HCT116 (cell line): ENCODE measurements at regions not wholly inside any gene's neighbourhood (a gene's known extent, or its start where the extent isn't known, plus 50 kb on each side); places are given as distances from the start of the nearest gene placed in this dataset.

Experiments
- ATAC-seq: fragments of 200-7000 bp; cut with Tn5 transposase; 2 replicates; pipeline ENCODE4 v1.9.1; 2020; ENCODE audit warnings: mild to moderate bottlenecking, moderate library complexity
- BruUV-seq: library from RNA; stranded (reverse); fragments of 400-500 nt; replicated peaks from 2 replicates; lab custom pipeline; 2021; lab: Mats Ljungman, UMichigan
- CTCF ChIA-PET: fragments of 300-600 bp; sonication (Branson Sonifier 250); formaldehyde crosslinking; loops from one replicate; lab custom pipeline; 2021; ENCODE audit warnings: antibody characterized with exemption; lab: Charles Lee
- POLR2A ChIA-PET: fragments of 300-600, 350-600 bp; sonication (Branson Sonifier 250); formaldehyde crosslinking; loops from one replicate; lab custom pipeline; 2021; ENCODE audit warnings: antibody characterized with exemption; lab: Charles Lee
- RAD21 ChIA-PET, 2 experiments: fragments of 300-600 bp; sonication (Branson Sonifier 250); formaldehyde crosslinking; loops; one replicate each; lab custom pipeline; 2023; ENCODE audit warnings: low total read pairs in 2 of 2; ENCODE audit not compliant: uncharacterized antibody in 2 of 2, unreplicated experiment in 2 of 2, low non-redundant PET in 1 of 2; lab: Charles Lee
- DNase-seq: peaks from one replicate; pipeline ENCODE4 v3.0.0-alpha.2; 2010; ENCODE audit warnings: low read depth, low spot score
- H2AFZ ChIP-seq: fragments of 200-600 bp; shearing (Covaris generic), sonication (generic); 2 replicates; pipeline ENCODE4 v1.6.1; 2017; ENCODE audit warnings: low read depth, mixed run types, mixed read lengths, antibody characterized with exemption, low read length; ENCODE audit not compliant: poor library complexity, severe bottlenecking
- H3K27ac ChIP-seq: 2 replicates; pipeline ENCODE4 v1.5.1; 2012; ENCODE audit warnings: low read depth, low read length
- H3K27me3 ChIP-seq: fragments of 200-600 bp; sonication (generic); 2 replicates; pipeline ENCODE4 v1.6.1; 2016; ENCODE audit warnings: mixed run types, low read length, mixed read lengths; ENCODE audit not compliant: insufficient read depth
- H3K36me3 ChIP-seq, 2 experiments: fragments of 200-500 bp in 1 of 2; fragments of 200-600 bp in 1 of 2; sonication (Bioruptor generic) in 1 of 2; sonication (generic) in 1 of 2; 2 replicates each; pipeline versions ENCODE4 v1.5.1 to v1.6.1; 2014 to 2016; ENCODE audit warnings: low read length in 2 of 2, inconsistent platforms in 1 of 2, mixed read lengths in 1 of 2, mixed run types in 1 of 2; ENCODE audit not compliant: insufficient read depth in 2 of 2, control insufficient read depth in 1 of 2
- H3K4me1 ChIP-seq, 2 experiments: fragments of 200-600 bp in 1 of 2; sonication (generic) in 1 of 2; 2 replicates each; pipeline versions ENCODE4 v1.5.1 to v1.6.1; 2012 to 2017; ENCODE audit warnings: low read length in 2 of 2, inconsistent platforms in 1 of 2, mild to moderate bottlenecking in 1 of 2, mixed read lengths in 1 of 2, mixed run types in 1 of 2, moderate library complexity in 1 of 2; ENCODE audit not compliant: insufficient read depth in 2 of 2, control insufficient read depth in 1 of 2
- H3K4me2 ChIP-seq: fragments of 200-600 bp; sonication (generic); 2 replicates; pipeline ENCODE4 v1.6.1; 2017; ENCODE audit warnings: mixed run types, low read length, mixed read lengths
- H3K4me3 ChIP-seq, 2 experiments: fragments of 200-600 bp in 1 of 2; sonication (generic) in 1 of 2; replicated peaks in 1 of 2; 2 replicates each; pipeline ENCODE4 v1.5.1; 2011 to 2016; ENCODE audit warnings: low read length in 2 of 2, control low read depth in 1 of 2, low read depth in 1 of 2, mild to moderate bottlenecking in 1 of 2, mixed read lengths in 1 of 2, mixed run types in 1 of 2
- H3K79me2 ChIP-seq: fragments of 200-600 bp; sonication (generic); 2 replicates; pipeline ENCODE4 v1.6.1; 2017; ENCODE audit warnings: mild to moderate bottlenecking, mixed run types, low read length, moderate library complexity, mixed read lengths; ENCODE audit not compliant: insufficient read depth
- H3K9ac ChIP-seq: fragments of 200-600 bp; sonication (generic); 2 replicates; pipeline ENCODE4 v1.6.1; 2016; ENCODE audit warnings: low read length, mixed read lengths
- H3K9me2 ChIP-seq: fragments of 200-600 bp; sonication (generic), shearing (Covaris generic); 2 replicates; pipeline ENCODE4 v1.6.1; 2017; ENCODE audit warnings: mixed run types, mild to moderate bottlenecking, moderate library complexity; ENCODE audit not compliant: insufficient read depth
- H3K9me3 ChIP-seq, 2 experiments: fragments of 200-500 bp in 1 of 2; fragments of 200-600 bp in 1 of 2; sonication (Bioruptor generic) in 1 of 2; sonication (generic) in 1 of 2; 2 replicates each; pipeline ENCODE4 v1.6.1; 2014 to 2017; ENCODE audit warnings: low read length in 2 of 2, mixed read lengths in 2 of 2, inconsistent platforms in 1 of 2, low read depth in 1 of 2, mild to moderate bottlenecking in 1 of 2, mixed run types in 1 of 2, moderate library complexity in 1 of 2; ENCODE audit not compliant: control insufficient read depth in 1 of 2, insufficient read depth in 1 of 2
- H4K20me1 ChIP-seq: fragments of 200-600 bp; sonication (generic), shearing (Covaris generic); 2 replicates; pipeline ENCODE4 v1.6.1; 2017; ENCODE audit warnings: mixed run types, mild to moderate bottlenecking, moderate library complexity; ENCODE audit not compliant: insufficient read depth
- CBX3 ChIP-seq: IDR thresholded peaks from 2 replicates; pipeline ENCODE4 v1.6.1; 2012; ENCODE audit warnings: low read depth
- CEBPB ChIP-seq: IDR thresholded peaks from 2 replicates; pipeline ENCODE4 v1.6.1; 2012; ENCODE audit warnings: low read depth
- CTCF ChIP-seq, 3 experiments: fragments of 200-600 bp in 1 of 3; sonication (generic) in 1 of 3; IDR thresholded peaks in 2 of 3; conservative IDR thresholded peaks in 1 of 3; 2 replicates each; pipeline ENCODE4 v1.5.1; 2012 to 2017; ENCODE audit warnings: low read depth in 2 of 3, low read length in 2 of 3, antibody characterized with exemption in 1 of 3, borderline replicate concordance in 1 of 3, control low read depth in 1 of 3, mild to moderate bottlenecking in 1 of 3, mixed read lengths in 1 of 3, mixed run types in 1 of 3, moderate library complexity in 1 of 3; ENCODE audit not compliant: insufficient read depth in 1 of 3
- EGR1 ChIP-seq: IDR thresholded peaks from 2 replicates; pipeline ENCODE4 v1.6.1; 2012; ENCODE audit warnings: low read depth
- ELF1 ChIP-seq: IDR thresholded peaks from 2 replicates; pipeline ENCODE4 v1.6.1; 2012; ENCODE audit warnings: low read depth, borderline replicate concordance
- FOSL1 ChIP-seq: IDR thresholded peaks from 2 replicates; pipeline ENCODE4 v1.6.1; 2012; ENCODE audit warnings: low read depth
- POLR2A ChIP-seq: IDR thresholded peaks from 2 replicates; pipeline ENCODE4 v1.7.0; 2011; ENCODE audit warnings: borderline replicate concordance; ENCODE audit not compliant: insufficient read depth, insufficient read length; ENCODE audit errors: extremely low read depth
- POLR2AphosphoS5 ChIP-seq: IDR thresholded peaks from 2 replicates; pipeline ENCODE4 v1.6.1; 2011; ENCODE audit warnings: mild to moderate bottlenecking, low read depth, low read length, moderate library complexity
- RAD21 ChIP-seq: IDR thresholded peaks from 2 replicates; pipeline ENCODE4 v1.6.1; 2012; ENCODE audit warnings: low read depth, mild to moderate bottlenecking
- SIN3A ChIP-seq: IDR thresholded peaks from 2 replicates; pipeline ENCODE4 v1.6.1; 2012; ENCODE audit warnings: low read depth
- TCF7L2 ChIP-seq: IDR thresholded peaks from 2 replicates; pipeline ENCODE4 v1.7.0; 2011; ENCODE audit warnings: borderline replicate concordance, inconsistent platforms; ENCODE audit not compliant: insufficient read depth, insufficient read length; ENCODE audit errors: extremely low read depth
- YY1 ChIP-seq: IDR thresholded peaks from 2 replicates; pipeline ENCODE4 v1.6.1; 2011; ENCODE audit warnings: low read length, low read depth, moderate library complexity, mild to moderate bottlenecking; ENCODE audit not compliant: insufficient replicate concordance; ENCODE audit errors: extremely low read depth
- ZFX ChIP-seq: fragments of 450-650 bp; IDR thresholded peaks from 2 replicates; pipeline ENCODE4 v1.6.1; 2017
- ZNF274 ChIP-seq: fragments of 200-500 bp; sonication (Bioruptor generic); IDR thresholded peaks from 2 replicates; pipeline ENCODE4 v1.6.1; 2014; ENCODE audit warnings: mild to moderate bottlenecking, low read depth, low read length, inconsistent platforms
- intact Hi-C: fragments of 100-400 bp; cut with micrococcal nuclease; formaldehyde crosslinking; loops from 2 replicates; pipeline ENCODE4 v1.10.0; 2022
- TF ChIP-seq, protein P1 (sequence below): IDR thresholded peaks from 2 replicates; pipeline ENCODE4 v1.6.1; 2012

- no peaks in the 10 kb centered on the region for H4K20me1 ChIP-seq
- H2AFZ ChIP-seq = no peak overlapping the region
- intact Hi-C loops = no loop called here
- H3K27me3 ChIP-seq = no peaks in the 10 kb centered on the region
- H3K4me1 ChIP-seq = no peaks in the 10 kb centered on the region
- TF ChIP-seq ZFX = no peak
- TF ChIP-seq, all 23 proteins: peak for 0
- Histone ChIP-seq H3K9me2 (no peaks in the 10 kb centered on the region), H3K79me2 (no peaks in the 10 kb centered on the region), H3K4me2 (no peak overlapping the region), H3K36me3 (no peaks in the 10 kb centered on the region), H3K9ac (no peak overlapping the region), H3K4me3 (no peak overlapping the region), H3K9me3 (no peaks in the 10 kb centered on the region), H3K27ac (no peak overlapping the region)
- no peak for DNase-seq
- CTCF ChIA-PET = no interaction called here
- POLR2A ChIA-PET = no interaction called here
- no TSS peak for BruUV-seq
- RAD21 ChIA-PET = no interaction called here
- ATAC-seq = no peak
Observed at GRCh38 chr6:146866731-146867414, 268.1 kb downstream of the ADGB start.

- TF ChIP-seq EGR1 = no peak
- TF ChIP-seq YY1 = no peak
- TF ChIP-seq CTCF (IDR thresholded peaks at IDR 0.05 in 2 of 3, conservative IDR thresholded peaks at IDR 0.05 in 1 of 3; ENCODE audit: borderline replicate concordance in 1 of 3, insufficient read depth in 1 of 3, low read depth in 2 of 3, low read length in 2 of 3) = no peak
- no peak for TF ChIP-seq POLR2AphosphoS5
- no peak for TF ChIP-seq FOSL1
- no peak for TF ChIP-seq CBX3
- no peak for TF ChIP-seq ZNF274
- TF ChIP-seq RAD21 = no peak
- no peak for TF ChIP-seq TCF7L2
- TF ChIP-seq, protein P1, sequence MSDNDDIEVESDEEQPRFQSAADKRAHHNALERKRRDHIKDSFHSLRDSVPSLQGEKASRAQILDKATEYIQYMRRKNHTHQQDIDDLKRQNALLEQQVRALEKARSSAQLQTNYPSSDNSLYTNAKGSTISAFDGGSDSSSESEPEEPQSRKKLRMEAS = no peak
- no peak for TF ChIP-seq ZFX
- no peak for TF ChIP-seq SIN3A
- TF ChIP-seq ELF1 = no peak
- no peak for TF ChIP-seq CEBPB
- no peak for TF ChIP-seq POLR2A
- Histone ChIP-seq H3K4me3 (no peak overlapping the region), H3K9me3 (no peaks in the 10 kb centered on the region), H4K20me1 (no peaks in the 10 kb centered on the region), H3K4me1 (no peaks in the 10 kb centered on the region), H3K79me2 (no peaks in the 10 kb centered on the region), H3K9me2 (no peaks in the 10 kb centered on the region), H3K27me3 (no peaks in the 10 kb centered on the region), H3K4me2 (no peak overlapping the region), H3K36me3 (no peaks in the 10 kb centered on the region), H3K9ac (no peak overlapping the region), H3K27ac (no peak overlapping the region), H2AFZ (no peak overlapping the region)
- ChIA-PET CTCF (no interaction called here), POLR2A (no interaction called here), RAD21 (no interaction called here)
- intact Hi-C loops = no loop called here
- no TSS peak for BruUV-seq
- DNase-seq = no peak
- no peak for ATAC-seq
Observed at GRCh38 chr6:146868671-146869209, 270.0 kb downstream of the ADGB start.
